Ammon's horn (tissue), 1 donor: ENCODE measurements at regions not wholly inside any gene's neighbourhood (a gene's known extent, or its start where the extent isn't known, plus 50 kb on each side); places are given as distances from the start of the nearest gene placed in this dataset.
A peak's percentile ranks its signal among the peaks of the same experiment; 100 is the strongest.

ENCODE experiments used
- DNase-seq: peaks from one replicate; pipeline ENCODE4 v3.0.0-alpha.2; 2016; ENCODE audit warnings: low spot score

GRCh38 chr5:63323926-63324325, 638.3 kb downstream of the HTR1A start:
- DNase-seq = no peak

DNA sequence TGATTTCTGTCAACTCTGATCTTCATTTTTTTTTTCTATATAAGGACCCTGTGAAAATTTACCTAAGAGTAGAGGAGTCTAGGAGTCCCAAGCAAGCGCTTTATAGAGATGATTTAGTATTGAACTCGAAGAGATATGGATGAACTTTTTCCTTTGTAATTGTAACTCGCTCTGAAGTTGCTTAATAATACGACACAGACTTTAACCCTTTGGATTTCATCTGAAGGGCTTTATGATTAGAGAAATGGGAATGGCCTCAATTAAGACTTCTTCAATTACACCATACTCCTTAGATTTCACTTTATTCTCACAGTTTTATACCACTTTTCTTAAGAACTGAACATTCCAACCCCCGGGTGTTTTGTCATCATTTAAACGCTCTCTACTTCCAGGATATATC, 647.7 kb downstream of the HTR1A start:
- DNase-seq = no peak

DNA sequence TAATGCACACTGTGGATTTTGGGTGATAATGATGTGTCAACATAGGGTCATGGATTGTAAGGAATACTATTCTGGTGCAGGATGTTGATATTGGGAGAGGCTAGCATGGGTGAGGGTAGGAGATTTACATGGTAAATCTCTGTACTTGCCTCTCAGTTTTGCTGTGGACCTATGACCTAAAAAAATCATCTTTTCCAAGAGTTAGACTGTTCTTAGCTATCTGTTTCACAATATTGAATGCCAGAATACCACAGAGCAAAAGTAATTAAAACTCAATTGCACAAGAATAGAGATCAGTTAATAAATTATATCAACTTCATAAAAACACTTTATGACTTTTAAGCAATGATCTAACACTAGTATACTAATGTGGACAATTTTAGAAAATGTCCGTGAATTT, 651.6 kb downstream of the HTR1A start:
- DNase-seq = no peak

DNA sequence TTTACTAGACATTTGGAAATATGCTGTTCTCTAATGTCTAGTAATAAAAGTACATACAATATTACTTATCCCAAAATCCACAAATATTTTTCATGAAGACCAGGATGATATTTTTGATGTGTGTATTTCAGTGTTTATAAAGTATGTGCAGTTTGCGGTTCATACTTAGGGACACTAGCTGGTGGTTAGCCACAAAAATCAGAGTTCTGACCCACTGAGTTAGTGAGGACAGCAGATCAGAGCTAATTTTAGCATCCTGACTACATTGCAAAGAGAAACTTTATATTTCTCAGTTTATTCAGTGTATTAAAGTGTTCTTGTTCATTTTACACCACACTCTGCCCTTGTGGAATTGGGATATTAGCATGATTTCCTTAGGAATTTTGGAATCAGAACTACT, 655.3 kb downstream of the HTR1A start:
- DNase-seq = no peak

GRCh38 chr5:63293317-63293716, 668.9 kb downstream of the HTR1A start:
- no peak for DNase-seq

DNA sequence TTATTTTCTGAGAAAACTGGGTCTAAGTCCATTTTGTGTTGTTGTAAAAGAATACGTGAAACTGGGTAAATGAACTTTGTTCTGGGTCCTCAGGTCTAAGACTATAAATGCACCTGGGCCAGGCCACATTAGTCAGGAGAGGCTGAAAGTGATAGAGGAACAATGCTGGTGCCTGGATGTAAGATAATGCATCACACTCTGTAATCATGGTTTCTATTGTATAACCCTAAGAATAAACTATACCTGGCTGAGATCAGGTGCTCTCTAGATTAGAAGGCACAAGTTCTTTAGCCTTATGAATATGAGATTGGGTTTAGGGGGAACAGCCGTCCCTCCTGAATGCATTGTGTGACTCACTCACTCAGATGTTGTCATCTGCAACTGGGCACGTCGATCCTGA, 675.5 kb downstream of the HTR1A start:
- DNase-seq = no peak

- no peak for DNase-seq
Observed at GRCh38 chr5:63263411-63263810, 684.8 kb downstream of the LRRC70 start.

- DNase-seq = no peak
Observed at GRCh38 chr5:63262185-63262981, 683.8 kb downstream of the LRRC70 start.

GRCh38 chr5:63261695-63262094, 683.1 kb downstream of the LRRC70 start:
- DNase-seq = no peak

GRCh38 chr5:63255594-63255993, 677.0 kb downstream of the LRRC70 start:
- DNase-seq = no peak

- no peak for DNase-seq
Observed at GRCh38 chr5:63250939-63251338, 672.3 kb downstream of the LRRC70 start.

- no peak for DNase-seq
Observed at GRCh38 chr5:63249960-63250359, 671.3 kb downstream of the LRRC70 start.

DNA sequence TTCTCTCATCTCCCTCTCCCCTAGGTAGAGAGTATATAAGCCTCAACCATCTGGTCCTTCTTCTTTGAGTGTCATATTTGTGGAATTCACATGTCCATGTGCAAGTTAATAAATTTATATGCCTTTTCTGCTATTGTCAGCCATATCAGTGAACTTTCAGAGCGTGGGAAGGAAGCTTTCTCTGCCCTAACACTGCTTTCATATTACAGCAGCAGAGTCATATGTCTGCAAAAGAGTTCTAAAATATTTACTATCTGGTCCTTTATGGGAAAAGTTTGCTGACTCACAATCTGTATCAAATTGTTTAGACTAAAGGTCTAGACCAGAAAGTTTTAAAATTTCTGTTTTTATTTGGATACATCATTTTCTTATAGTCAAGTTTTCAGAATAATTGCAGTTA, 669.0 kb downstream of the LRRC70 start:
- no peak for DNase-seq

DNA sequence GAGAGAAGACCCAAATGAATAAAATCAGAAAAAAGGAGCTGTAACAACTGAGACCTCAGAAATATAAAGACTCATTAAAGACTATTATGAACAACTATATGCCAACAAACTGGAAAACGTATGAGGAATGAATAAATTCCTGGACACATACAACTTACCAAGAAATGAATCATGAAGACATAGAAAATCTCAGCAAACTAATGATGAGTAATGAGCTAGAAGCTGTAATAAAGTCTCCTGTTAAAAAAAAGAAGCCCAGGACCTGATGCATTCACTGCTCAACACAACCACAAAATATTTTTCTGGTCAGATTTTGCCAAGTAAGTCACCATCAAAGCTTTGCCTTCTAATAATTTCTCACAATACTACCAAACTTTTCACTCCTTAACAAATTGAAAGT, 666.7 kb downstream of the LRRC70 start:
- no peak for DNase-seq

- DNase-seq = no peak
Observed at GRCh38 chr5:63240063-63240755, 661.6 kb downstream of the LRRC70 start.

GRCh38 chr5:63233911-63234310, 655.3 kb downstream of the LRRC70 start:
- no peak for DNase-seq

- DNase-seq = no peak
Observed at GRCh38 chr5:63233361-63233760, 654.7 kb downstream of the LRRC70 start.

GRCh38 chr5:63230754-63231153, 652.1 kb downstream of the LRRC70 start:
- DNase-seq = no peak

- DNase-seq = no peak
Observed at GRCh38 chr5:63228154-63228553, 649.5 kb downstream of the LRRC70 start.

DNA sequence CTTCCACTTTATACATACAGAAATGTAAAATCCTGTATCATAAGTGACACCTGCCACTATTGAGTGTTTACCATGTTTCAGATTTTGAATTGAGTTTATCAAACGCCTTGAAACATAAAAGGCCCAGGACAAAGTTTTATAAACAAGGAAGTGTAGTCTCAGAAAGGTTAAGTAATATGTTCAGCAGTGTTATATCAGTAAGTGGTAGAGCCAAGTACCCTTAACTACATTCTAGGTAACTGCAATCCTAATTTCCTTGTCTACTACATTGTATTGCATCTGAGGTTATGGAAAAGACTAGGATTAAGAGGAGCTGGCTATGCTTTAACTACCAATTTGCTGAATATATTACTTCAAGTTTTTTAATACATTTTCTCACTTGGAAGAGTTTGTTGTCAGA, 641.6 kb downstream of the LRRC70 start:
- DNase-seq = no peak

GRCh38 chr5:63217422-63217821, 638.8 kb downstream of the LRRC70 start:
- no peak for DNase-seq

DNA sequence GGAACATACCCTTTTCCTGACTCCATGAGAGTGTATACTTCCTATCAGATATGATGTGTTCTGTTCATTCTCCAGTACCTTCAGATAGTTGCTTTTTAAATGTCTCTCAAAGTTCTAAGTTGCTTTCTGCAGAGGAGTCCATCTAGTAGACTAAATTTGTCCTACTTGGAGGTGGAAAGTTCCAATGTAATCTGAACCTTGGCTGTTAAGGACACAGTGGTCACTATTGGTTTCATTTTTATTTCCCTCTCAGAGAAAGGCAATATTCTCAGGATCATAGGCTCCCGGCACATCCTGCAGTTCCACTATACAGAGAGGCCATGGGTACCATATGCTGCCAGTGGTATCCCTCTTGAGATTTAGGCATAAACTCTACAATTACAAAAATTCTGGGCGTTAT, 634.6 kb downstream of the LRRC70 start:
- no peak for DNase-seq

DNA sequence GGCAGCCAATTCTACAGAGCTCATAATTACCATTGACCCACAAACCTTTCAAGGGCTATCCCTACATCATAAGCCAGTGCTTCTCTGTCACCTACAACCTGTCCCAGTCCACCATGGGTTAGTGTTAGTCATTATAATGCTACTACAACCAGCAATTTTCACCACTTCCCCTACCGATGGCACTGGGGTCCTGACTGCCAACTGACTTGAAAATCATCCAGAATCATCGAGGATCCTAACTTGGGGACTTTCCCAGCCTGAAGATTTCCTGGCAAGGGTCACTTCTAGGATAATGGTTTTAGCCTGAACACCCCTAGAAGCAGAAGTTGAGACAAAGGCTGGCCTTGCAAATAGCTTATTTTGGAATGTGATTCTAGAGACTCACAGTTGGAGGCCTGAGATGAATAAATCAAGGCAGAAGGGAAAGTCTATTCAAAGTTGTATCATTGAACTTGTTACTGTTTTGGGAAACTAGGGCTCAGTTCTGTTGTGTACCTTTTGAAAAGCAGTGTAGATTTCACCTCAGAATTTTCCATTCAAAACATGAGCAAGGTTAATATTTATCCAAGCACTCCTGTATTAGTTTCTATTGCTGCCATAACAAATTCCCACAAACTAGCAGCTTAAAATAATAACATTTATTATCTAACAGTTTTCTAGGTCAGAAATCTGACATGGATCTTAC, 633.0 kb downstream of the LRRC70 start:
- peak; percentile 4 for DNase-seq
